ENCODE measurements at regions not wholly inside any gene's neighbourhood (a gene's known extent, or its start where the extent isn't known, plus 50 kb on each side); places are given as distances from the start of the nearest gene placed in this dataset.

GRCh38 chr13:106405731-106406130, 129.7 kb downstream of the EFNB2 start:
- Histone ChIP-seq H2AFZ (ENCODE audit: low read depth, low read length) (no peak overlapping the region), H3K27ac (ENCODE audit: low read length) (no peak overlapping the region), H3K4me3 (ENCODE audit: low read length) (no peak overlapping the region), H3K9me3 (ENCODE audit: insufficient read depth, low read length) (no peaks in the 10 kb centered on the region), H3K27me3 (ENCODE audit: low read depth, low read length) (no peaks in the 10 kb centered on the region), H3K36me3 (replicated peaks; ENCODE audit: low read depth, low read length) (no peaks in the 10 kb centered on the region), H3K4me2 (ENCODE audit: low read length) (no peak overlapping the region), H3K4me1 (ENCODE audit: low read length) (no peaks in the 10 kb centered on the region), H3K9ac (ENCODE audit: low read length) (no peak overlapping the region), H4K20me1 (ENCODE audit: insufficient read depth, low read length) (no peaks in the 10 kb centered on the region), H3K79me2 (ENCODE audit: low read length) (no peaks in the 10 kb centered on the region)
- TF ChIP-seq CTCF (IDR thresholded peaks at IDR 0.05; ENCODE audit: low read depth, low read length) (no peak), EZH2phosphoT487 (IDR thresholded peaks at IDR 0.05; ENCODE audit: low read depth) (no peak)

- Histone ChIP-seq H3K9me3 (ENCODE audit: insufficient read depth, low read length) (no peaks in the 10 kb centered on the region), H3K4me1 (ENCODE audit: low read length) (no peaks in the 10 kb centered on the region), H2AFZ (ENCODE audit: low read depth, low read length) (no peak overlapping the region), H3K27ac (ENCODE audit: low read length) (no peak overlapping the region), H3K36me3 (replicated peaks; ENCODE audit: low read depth, low read length) (no peaks in the 10 kb centered on the region), H3K27me3 (ENCODE audit: low read depth, low read length) (no peaks in the 10 kb centered on the region), H3K9ac (ENCODE audit: low read length) (no peak overlapping the region), H4K20me1 (ENCODE audit: insufficient read depth, low read length) (no peaks in the 10 kb centered on the region), H3K4me2 (ENCODE audit: low read length) (no peak overlapping the region), H3K79me2 (ENCODE audit: low read length) (no peaks in the 10 kb centered on the region), H3K4me3 (ENCODE audit: low read length) (no peak overlapping the region)
- no peak for TF ChIP-seq CTCF (IDR thresholded peaks at IDR 0.05; ENCODE audit: low read depth, low read length)
- no peak for TF ChIP-seq EZH2phosphoT487 (IDR thresholded peaks at IDR 0.05; ENCODE audit: low read depth)
Observed at GRCh38 chr13:106403280-106403679, 132.2 kb downstream of the EFNB2 start.

- Histone ChIP-seq H3K9ac (ENCODE audit: low read length) (no peak overlapping the region), H3K4me1 (ENCODE audit: low read length) (no peaks in the 10 kb centered on the region), H3K36me3 (replicated peaks; ENCODE audit: low read depth, low read length) (no peaks in the 10 kb centered on the region), H3K79me2 (ENCODE audit: low read length) (no peaks in the 10 kb centered on the region), H2AFZ (ENCODE audit: low read depth, low read length) (no peak overlapping the region), H3K4me2 (ENCODE audit: low read length) (no peak overlapping the region), H4K20me1 (ENCODE audit: insufficient read depth, low read length) (no peaks in the 10 kb centered on the region), H3K27ac (ENCODE audit: low read length) (no peak overlapping the region), H3K4me3 (ENCODE audit: low read length) (no peak overlapping the region), H3K27me3 (ENCODE audit: low read depth, low read length) (no peaks in the 10 kb centered on the region), H3K9me3 (ENCODE audit: insufficient read depth, low read length) (no peaks in the 10 kb centered on the region)
- no peak for TF ChIP-seq EZH2phosphoT487 (IDR thresholded peaks at IDR 0.05; ENCODE audit: low read depth)
- TF ChIP-seq CTCF (IDR thresholded peaks at IDR 0.05; ENCODE audit: low read depth, low read length): no peak
Observed at GRCh38 chr13:106402866-106403265, 132.6 kb downstream of the EFNB2 start.

- Histone ChIP-seq H3K27me3 (ENCODE audit: low read depth, low read length) (no peaks in the 10 kb centered on the region), H3K4me1 (ENCODE audit: low read length) (no peaks in the 10 kb centered on the region), H3K9me3 (ENCODE audit: insufficient read depth, low read length) (no peaks in the 10 kb centered on the region), H3K27ac (ENCODE audit: low read length) (no peak overlapping the region), H3K36me3 (replicated peaks; ENCODE audit: low read depth, low read length) (no peaks in the 10 kb centered on the region), H3K4me2 (ENCODE audit: low read length) (no peak overlapping the region), H3K9ac (ENCODE audit: low read length) (no peak overlapping the region), H2AFZ (ENCODE audit: low read depth, low read length) (no peak overlapping the region), H3K4me3 (ENCODE audit: low read length) (no peak overlapping the region), H4K20me1 (ENCODE audit: insufficient read depth, low read length) (no peaks in the 10 kb centered on the region), H3K79me2 (ENCODE audit: low read length) (no peaks in the 10 kb centered on the region)
- no peak for TF ChIP-seq CTCF (IDR thresholded peaks at IDR 0.05; ENCODE audit: low read depth, low read length)
- TF ChIP-seq EZH2phosphoT487 (IDR thresholded peaks at IDR 0.05; ENCODE audit: low read depth): no peak
Observed at GRCh38 chr13:106401081-106401480, 134.4 kb downstream of the EFNB2 start.

All from OCI-LY3 (cell line).